ENCODE measurements at regions not wholly inside any gene's neighbourhood (a gene's known extent, or its start where the extent isn't known, plus 50 kb on each side); places are given as distances from the start of the nearest gene placed in this dataset.

DNA sequence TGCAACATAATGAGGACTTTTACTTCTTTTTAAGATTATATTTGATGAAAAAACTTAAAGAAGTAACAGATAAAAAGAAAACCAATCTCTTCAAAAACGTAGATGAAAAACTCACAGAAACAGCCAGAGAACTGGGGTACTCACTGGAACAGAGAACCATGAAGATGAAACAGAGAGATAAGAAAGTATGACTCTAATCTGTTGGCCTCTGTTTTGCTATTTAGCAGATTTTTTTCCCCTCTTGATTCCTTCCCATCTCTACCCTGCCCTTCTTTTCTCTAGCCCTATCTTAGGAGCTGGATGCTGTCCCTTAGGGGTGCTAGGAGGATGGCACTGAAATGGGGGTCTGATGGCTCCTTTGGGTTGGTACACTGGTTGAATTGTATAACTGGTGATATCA, 97.5 kb upstream of the FREM1 start:
- BruUV-seq (replicated peaks), result no TSS peak
- H3K4me3 ChIP-seq (replicated peaks in 1 of 2; ENCODE audit: low read depth in 1 of 2, low read length in 2 of 2), result no peak overlapping the region
- POLR2A ChIA-PET, result no interaction called here

DNA sequence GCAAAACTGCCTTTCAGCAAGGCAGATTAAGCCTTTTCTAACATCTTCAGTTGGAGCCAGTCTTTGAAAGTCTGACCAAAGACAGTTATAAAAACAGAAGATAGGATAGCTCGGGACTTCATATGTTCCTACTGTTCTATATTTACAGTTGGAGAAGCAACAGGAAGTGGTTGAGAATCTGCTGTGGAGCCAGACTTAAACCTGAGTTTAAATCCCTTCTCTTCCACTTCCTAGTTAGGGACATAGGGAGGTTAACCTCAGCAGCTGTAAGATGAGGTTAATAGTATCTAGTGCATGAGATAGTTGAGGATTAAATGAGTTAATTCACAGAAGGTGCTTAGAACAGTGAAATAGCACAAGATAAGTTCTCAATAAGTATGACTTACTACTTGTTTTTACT, 84.5 kb upstream of the FREM1 start:
- H3K4me1 ChIP-seq (ENCODE audit: control insufficient read depth in 1 of 2, insufficient read depth in 2 of 2, low read length in 2 of 2), result no peaks in the 10 kb centered on the region
- H3K4me3 ChIP-seq (replicated peaks in 1 of 2; ENCODE audit: low read depth in 1 of 2, low read length in 2 of 2), result no peak overlapping the region
- no peak overlapping the region for H3K27ac ChIP-seq (ENCODE audit: low read depth, low read length)
- H3K79me2 ChIP-seq (ENCODE audit: insufficient read depth, low read length), result no peaks in the 10 kb centered on the region
- BruUV-seq (replicated peaks), result no TSS peak
- no peaks in the 10 kb centered on the region for H3K9me3 ChIP-seq (ENCODE audit: control insufficient read depth in 1 of 2, insufficient read depth in 1 of 2, low read depth in 1 of 2, low read length in 2 of 2)
- no peaks in the 10 kb centered on the region for H3K9me2 ChIP-seq (ENCODE audit: insufficient read depth)
- ATAC-seq (no peak), DNase-seq (ENCODE audit: low read depth, low spot score) (no peak)
- H3K36me3 ChIP-seq (ENCODE audit: control insufficient read depth in 1 of 2, insufficient read depth in 2 of 2, low read length in 2 of 2), result no peaks in the 10 kb centered on the region
- CTCF ChIA-PET, result no interaction called here
- H3K27me3 ChIP-seq (ENCODE audit: insufficient read depth, low read length), result peaks cover 9% of the 10 kb centered on the region; the same call in 1 of the 2 replicates
- H3K9ac ChIP-seq (ENCODE audit: low read length), result no peak overlapping the region
- H2AFZ ChIP-seq (ENCODE audit: low read depth, low read length, poor library complexity, severe bottlenecking), result no peak overlapping the region
- POLR2A ChIA-PET, result no interaction called here
- H4K20me1 ChIP-seq (ENCODE audit: insufficient read depth), result no peaks in the 10 kb centered on the region
- RAD21 ChIA-PET (ENCODE audit: low non-redundant PET in 1 of 2, low total read pairs in 2 of 2, uncharacterized antibody in 2 of 2, unreplicated experiment in 2 of 2), result no interaction called here
- intact Hi-C loops (cut with micrococcal nuclease), result no loop called here
- no peak overlapping the region for H3K4me2 ChIP-seq (ENCODE audit: low read length)
- no peak for TF ChIP-seq ATF3 (IDR thresholded peaks at IDR 0.05)
- no peak for TF ChIP-seq MAX (IDR thresholded peaks at IDR 0.05)
- no peak for TF ChIP-seq YY1 (IDR thresholded peaks at IDR 0.05; ENCODE audit: extremely low read depth, insufficient replicate concordance, low read depth, low read length)
- TF ChIP-seq CBX3 (IDR thresholded peaks at IDR 0.05; ENCODE audit: low read depth), result no peak
- no peak for TF ChIP-seq ELF1 (IDR thresholded peaks at IDR 0.05; ENCODE audit: borderline replicate concordance, low read depth)
- TF ChIP-seq EZH2 (IDR thresholded peaks at IDR 0.05), result no peak
- TF ChIP-seq SRF (IDR thresholded peaks at IDR 0.05; ENCODE audit: low read depth), result no peak
- no peak for TF ChIP-seq POLR2AphosphoS5 (IDR thresholded peaks at IDR 0.05; ENCODE audit: low read depth, low read length)
- no peak for TF ChIP-seq ZNF274 (IDR thresholded peaks at IDR 0.05; ENCODE audit: low read depth, low read length)
- no peak for TF ChIP-seq JUND (IDR thresholded peaks at IDR 0.05)
- no peak for TF ChIP-seq ZFX (IDR thresholded peaks at IDR 0.05)
- no peak for TF ChIP-seq SP1 (IDR thresholded peaks at IDR 0.05; ENCODE audit: low read depth)
- TF ChIP-seq EGR1 (IDR thresholded peaks at IDR 0.05; ENCODE audit: low read depth), result no peak
- TF ChIP-seq, protein P1, sequence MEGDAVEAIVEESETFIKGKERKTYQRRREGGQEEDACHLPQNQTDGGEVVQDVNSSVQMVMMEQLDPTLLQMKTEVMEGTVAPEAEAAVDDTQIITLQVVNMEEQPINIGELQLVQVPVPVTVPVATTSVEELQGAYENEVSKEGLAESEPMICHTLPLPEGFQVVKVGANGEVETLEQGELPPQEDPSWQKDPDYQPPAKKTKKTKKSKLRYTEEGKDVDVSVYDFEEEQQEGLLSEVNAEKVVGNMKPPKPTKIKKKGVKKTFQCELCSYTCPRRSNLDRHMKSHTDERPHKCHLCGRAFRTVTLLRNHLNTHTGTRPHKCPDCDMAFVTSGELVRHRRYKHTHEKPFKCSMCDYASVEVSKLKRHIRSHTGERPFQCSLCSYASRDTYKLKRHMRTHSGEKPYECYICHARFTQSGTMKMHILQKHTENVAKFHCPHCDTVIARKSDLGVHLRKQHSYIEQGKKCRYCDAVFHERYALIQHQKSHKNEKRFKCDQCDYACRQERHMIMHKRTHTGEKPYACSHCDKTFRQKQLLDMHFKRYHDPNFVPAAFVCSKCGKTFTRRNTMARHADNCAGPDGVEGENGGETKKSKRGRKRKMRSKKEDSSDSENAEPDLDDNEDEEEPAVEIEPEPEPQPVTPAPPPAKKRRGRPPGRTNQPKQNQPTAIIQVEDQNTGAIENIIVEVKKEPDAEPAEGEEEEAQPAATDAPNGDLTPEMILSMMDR (IDR thresholded peaks at IDR 0.05 in 2 of 3, conservative IDR thresholded peaks at IDR 0.05 in 1 of 3; ENCODE audit: borderline replicate concordance in 1 of 3, insufficient read depth in 1 of 3, low read depth in 2 of 3, low read length in 2 of 3), result no peak

More for the DNA sequence above, 97.5 kb upstream of the FREM1 start:
- ATAC-seq (no peak), DNase-seq (ENCODE audit: low read depth, low spot score) (no peak)
- no peaks in the 10 kb centered on the region for H4K20me1 ChIP-seq (ENCODE audit: insufficient read depth)
- H3K9ac ChIP-seq (ENCODE audit: low read length), result no peak overlapping the region
- intact Hi-C loops (cut with micrococcal nuclease), result loop anchor here (10.0 kb wide), 1 partner anchor 57 kb away; no protein-coding TSS in a partner anchor
- no peaks in the 10 kb centered on the region for H3K4me1 ChIP-seq (ENCODE audit: control insufficient read depth in 1 of 2, insufficient read depth in 2 of 2, low read length in 2 of 2)
- ChIA-PET CTCF (no interaction called here), RAD21 (ENCODE audit: low non-redundant PET in 1 of 2, low total read pairs in 2 of 2, uncharacterized antibody in 2 of 2, unreplicated experiment in 2 of 2) (no interaction called here)
- H3K9me3 ChIP-seq (ENCODE audit: control insufficient read depth in 1 of 2, insufficient read depth in 1 of 2, low read depth in 1 of 2, low read length in 2 of 2), result no peaks in the 10 kb centered on the region
- H3K4me2 ChIP-seq (ENCODE audit: low read length), result no peak overlapping the region
- no peak for TF ChIP-seq POLR2AphosphoS5 (IDR thresholded peaks at IDR 0.05; ENCODE audit: low read depth, low read length)
- TF ChIP-seq ZFX (IDR thresholded peaks at IDR 0.05), result no peak
- TF ChIP-seq, protein P2, sequence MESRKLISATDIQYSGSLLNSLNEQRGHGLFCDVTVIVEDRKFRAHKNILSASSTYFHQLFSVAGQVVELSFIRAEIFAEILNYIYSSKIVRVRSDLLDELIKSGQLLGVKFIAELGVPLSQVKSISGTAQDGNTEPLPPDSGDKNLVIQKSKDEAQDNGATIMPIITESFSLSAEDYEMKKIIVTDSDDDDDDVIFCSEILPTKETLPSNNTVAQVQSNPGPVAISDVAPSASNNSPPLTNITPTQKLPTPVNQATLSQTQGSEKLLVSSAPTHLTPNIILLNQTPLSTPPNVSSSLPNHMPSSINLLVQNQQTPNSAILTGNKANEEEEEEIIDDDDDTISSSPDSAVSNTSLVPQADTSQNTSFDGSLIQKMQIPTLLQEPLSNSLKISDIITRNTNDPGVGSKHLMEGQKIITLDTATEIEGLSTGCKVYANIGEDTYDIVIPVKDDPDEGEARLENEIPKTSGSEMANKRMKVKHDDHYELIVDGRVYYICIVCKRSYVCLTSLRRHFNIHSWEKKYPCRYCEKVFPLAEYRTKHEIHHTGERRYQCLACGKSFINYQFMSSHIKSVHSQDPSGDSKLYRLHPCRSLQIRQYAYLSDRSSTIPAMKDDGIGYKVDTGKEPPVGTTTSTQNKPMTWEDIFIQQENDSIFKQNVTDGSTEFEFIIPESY (IDR thresholded peaks at IDR 0.05; ENCODE audit: extremely low read depth, insufficient replicate concordance, low read length), result no peak
- TF ChIP-seq SRF (IDR thresholded peaks at IDR 0.05; ENCODE audit: low read depth), result no peak
- TF ChIP-seq POLR2A (IDR thresholded peaks at IDR 0.05; ENCODE audit: borderline replicate concordance, extremely low read depth, insufficient read depth, insufficient read length), result no peak
- no peak for TF ChIP-seq TCF7L2 (IDR thresholded peaks at IDR 0.05; ENCODE audit: borderline replicate concordance, extremely low read depth, insufficient read depth, insufficient read length)
- no peak for TF ChIP-seq ZNF274 (IDR thresholded peaks at IDR 0.05; ENCODE audit: low read depth, low read length)
- no peak for TF ChIP-seq CEBPB (IDR thresholded peaks at IDR 0.05; ENCODE audit: low read depth)
- TF ChIP-seq JUND (IDR thresholded peaks at IDR 0.05), result no peak
- no peak for TF ChIP-seq EGR1 (IDR thresholded peaks at IDR 0.05; ENCODE audit: low read depth)
- peaks cover 34% of the 10 kb centered on the region; the same call in 1 of the 2 replicates for H3K27me3 ChIP-seq (ENCODE audit: insufficient read depth, low read length)
- H3K36me3 ChIP-seq (ENCODE audit: control insufficient read depth in 1 of 2, insufficient read depth in 2 of 2, low read length in 2 of 2), result no peaks in the 10 kb centered on the region
- H3K9me2 ChIP-seq (ENCODE audit: insufficient read depth), result no peaks in the 10 kb centered on the region
- H2AFZ ChIP-seq (ENCODE audit: low read depth, low read length, poor library complexity, severe bottlenecking), result no peak overlapping the region
- H3K27ac ChIP-seq (ENCODE audit: low read depth, low read length), result no peak overlapping the region
- H3K79me2 ChIP-seq (ENCODE audit: insufficient read depth, low read length), result no peaks in the 10 kb centered on the region

All from HCT116 (cell line).